Activated CD4-positive, alpha-beta T cell treated with anti-CD3 and anti-CD28 coated beads, Interleukin-2, amount 50 U/mL, for 4 hours (primary cell): ENCODE measurements at regions not wholly inside any gene's neighbourhood (a gene's known extent, or its start where the extent isn't known, plus 50 kb on each side); places are given as distances from the start of the nearest gene placed in this dataset.
A peak's percentile ranks its signal among the peaks of the same experiment; 100 is the strongest.

ENCODE experiments used
- DNase-seq, 2 experiments: peaks; one replicate each; pipeline ENCODE4 v3.0.0-alpha.2; 2020

- no peak for DNase-seq
Observed at GRCh38 chr2:241943209-241943850, 73.8 kb downstream of the RTP5 start.

DNA sequence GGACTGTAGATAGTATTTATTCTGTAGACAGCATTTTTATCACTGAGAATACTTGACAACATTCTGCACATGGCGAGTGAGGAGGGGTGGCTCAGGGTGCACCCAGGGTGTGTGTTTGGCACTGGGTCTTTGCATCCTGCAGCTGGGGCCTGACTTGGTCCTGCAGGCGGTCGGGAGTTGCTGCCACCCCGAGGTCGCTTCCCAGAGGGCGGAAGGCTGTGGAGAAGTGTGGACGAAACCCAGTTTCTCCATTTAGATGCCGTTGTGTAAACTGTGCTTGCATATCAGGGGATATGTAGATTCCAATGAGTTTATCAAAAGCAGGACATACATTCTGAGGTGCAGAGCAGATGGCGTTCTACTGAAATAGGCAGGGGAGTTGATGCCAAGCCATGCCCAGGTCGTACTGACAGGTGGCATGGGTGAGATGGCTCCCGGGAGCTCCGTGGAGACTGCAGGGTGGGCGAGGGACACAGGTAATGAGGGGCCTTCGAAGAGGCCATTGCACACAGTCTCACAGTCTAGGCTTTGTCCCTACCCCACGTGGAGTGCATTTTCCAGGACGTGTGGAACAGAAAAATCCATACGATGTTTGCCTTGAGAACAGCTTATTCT lies 74.5 kb downstream of the RTP5 start:
- no peak for DNase-seq

DNA sequence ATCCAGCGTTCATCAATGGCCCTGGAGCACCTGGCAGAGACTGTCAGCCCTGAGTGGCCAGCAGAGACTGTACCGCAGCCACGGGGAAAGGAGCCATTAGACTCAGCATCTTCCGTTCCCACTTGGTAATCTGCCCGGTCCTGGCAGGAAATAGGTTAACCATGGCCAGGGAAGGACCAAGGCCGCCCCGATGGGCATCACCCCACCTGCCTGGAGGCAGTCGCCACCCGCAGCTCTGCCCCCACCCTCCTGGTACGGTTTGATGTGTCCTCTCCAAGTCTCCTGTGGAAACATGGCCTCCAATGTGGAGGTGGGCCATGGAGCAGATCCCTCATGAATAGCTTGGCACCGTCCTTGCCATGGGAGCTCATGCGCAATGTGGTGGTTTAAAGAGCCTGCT lies 75.3 kb downstream of the RTP5 start:
- no peak for DNase-seq

DNA sequence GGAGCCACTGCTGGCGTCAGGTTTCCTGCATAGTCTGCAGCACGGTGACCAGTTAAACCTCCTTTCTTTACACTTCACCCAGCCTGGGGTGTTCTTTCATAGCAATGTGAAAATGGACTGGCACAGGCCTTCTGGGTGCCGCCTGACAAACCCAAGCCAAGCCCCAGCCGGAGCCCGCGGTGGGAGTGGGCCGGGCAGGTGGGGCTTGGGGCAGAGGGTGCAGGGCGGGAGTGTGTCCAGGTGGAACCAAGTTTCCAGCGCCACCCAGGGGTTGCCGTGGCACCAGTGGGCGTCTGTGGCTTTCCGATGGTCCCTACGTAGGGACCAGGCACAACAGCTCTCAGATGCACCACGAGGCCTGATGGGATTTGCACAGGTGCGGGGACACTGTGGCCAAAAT lies 75.8 kb downstream of the RTP5 start:
- DNase-seq = no peak

GRCh38 chr2:241945803-241946202 lies 76.3 kb downstream of the RTP5 start:
- DNase-seq = no peak

DNA sequence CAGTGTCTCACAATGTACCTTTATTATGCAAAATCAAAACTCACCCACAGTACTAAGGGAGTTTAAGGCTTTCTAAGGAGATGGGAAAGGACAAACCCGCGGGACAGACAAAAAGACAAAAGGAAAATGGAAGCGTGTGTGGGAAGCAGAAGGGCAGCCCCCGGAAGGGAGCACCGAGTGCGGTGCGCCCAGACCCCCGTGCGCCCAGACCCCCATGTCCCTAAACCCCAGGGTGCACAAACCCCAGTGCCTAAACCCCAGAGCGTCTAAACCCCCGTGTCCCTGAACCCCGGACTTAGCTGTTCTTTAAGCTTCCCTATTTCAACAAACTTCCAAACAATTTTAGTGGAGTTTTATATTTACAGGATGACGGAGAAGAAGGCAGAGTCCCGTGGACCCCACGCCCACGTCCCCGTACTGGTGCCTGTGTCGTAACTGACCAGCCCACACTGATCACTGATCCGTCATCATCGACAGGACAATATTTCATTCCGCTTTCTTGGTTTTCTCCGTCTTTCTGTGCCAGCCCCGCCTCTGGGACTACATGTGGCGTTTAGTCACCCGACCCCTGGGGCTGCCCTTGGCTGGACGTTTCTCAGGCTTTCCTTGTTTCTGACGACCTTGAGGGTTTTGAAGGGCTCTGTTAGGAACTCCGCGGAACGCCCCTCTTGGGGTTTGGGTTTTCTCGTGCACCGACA lies 76.9 kb downstream of the RTP5 start:
- no peak for DNase-seq

- DNase-seq = no peak
Observed at GRCh38 chr2:241947004-241947350, 77.4 kb downstream of the RTP5 start.

GRCh38 chr2:241947401-241947800 lies 77.9 kb downstream of the RTP5 start:
- DNase-seq = no peak

GRCh38 chr2:241947876-241948275 lies 78.3 kb downstream of the RTP5 start:
- DNase-seq = no peak

- DNase-seq = no peak
Observed at GRCh38 chr2:241948299-241948897, 78.9 kb downstream of the RTP5 start.

GRCh38 chr2:241948901-241949735 lies 79.6 kb downstream of the RTP5 start:
- DNase-seq = no peak

- DNase-seq = no peak
Observed at GRCh38 chr2:241949736-241950412, 80.3 kb downstream of the RTP5 start.

DNA sequence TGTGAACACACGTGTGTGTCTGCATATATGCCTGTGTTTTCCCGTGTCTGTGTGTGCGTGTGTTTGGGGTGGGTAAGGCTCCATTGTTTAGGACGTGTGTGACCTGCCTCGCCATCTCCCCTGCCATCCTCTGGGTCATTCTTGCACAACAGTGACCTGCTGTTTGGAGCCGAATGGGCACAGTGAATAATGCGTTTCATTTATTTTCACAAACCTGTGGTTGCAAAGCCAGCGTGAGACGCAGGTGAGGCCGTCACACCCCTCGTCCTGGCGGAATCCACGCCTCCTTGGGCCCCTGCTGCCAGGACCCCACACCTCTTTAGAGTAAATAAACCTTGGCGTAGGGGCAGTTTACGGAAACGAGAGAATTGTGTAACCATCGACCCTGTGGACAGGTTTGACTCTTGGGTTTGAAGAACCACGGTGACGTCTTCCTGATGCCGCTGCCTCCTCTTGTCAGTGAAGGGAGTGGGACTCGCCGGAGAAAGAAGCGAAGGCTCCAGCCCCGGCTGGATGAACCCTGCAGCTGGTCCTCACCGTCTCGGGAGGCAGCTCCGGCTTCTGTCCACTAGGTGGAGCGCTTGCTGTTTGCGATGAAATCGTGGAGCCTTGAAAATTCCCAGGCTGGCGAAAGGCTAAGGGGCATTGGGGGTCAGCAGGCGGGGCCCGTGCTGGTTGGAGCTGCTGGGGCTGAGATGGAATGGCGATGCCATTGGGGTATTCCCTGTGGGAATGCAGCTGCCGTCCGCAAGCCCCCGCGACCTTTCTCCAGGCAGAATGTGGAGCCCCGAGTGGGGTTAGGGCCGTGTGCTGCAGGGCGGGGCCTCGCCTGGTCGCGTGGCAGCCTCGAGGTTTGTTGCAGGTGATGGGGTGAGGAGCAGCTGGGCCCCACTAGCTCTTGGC lies 81.1 kb downstream of the RTP5 start:
- peak; percentile 58 to 64 for DNase-seq

GRCh38 chr2:241951316-241951700 lies 81.8 kb downstream of the RTP5 start:
- DNase-seq = no peak

DNA sequence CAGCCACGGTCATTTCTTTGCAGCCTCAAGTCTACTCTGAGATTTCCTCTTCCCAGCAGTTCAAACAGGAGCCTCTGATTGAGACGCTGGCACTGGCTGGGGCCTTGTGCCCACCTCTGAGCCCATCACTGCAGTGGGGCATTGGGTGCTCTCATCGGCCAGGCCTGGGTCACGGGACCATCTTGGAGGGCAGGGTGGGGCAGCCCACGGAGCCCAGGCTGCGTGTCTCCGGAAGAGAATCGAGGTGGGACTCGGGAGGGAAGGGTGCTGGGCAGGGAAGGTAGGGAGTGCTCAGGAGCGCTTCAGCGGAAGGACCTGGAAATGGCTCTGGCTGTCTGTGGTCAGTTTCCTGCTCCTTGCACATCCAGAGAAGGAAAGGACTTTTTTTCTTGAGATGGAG lies 82.4 kb downstream of the RTP5 start:
- DNase-seq = no peak

- DNase-seq = no peak
Observed at GRCh38 chr2:241952816-241953215, 83.3 kb downstream of the RTP5 start.

GRCh38 chr2:241953324-241953928 lies 83.9 kb downstream of the RTP5 start:
- no peak for DNase-seq

- no peak for DNase-seq
Observed at GRCh38 chr2:241956521-241957110, 87.1 kb downstream of the RTP5 start.

DNA sequence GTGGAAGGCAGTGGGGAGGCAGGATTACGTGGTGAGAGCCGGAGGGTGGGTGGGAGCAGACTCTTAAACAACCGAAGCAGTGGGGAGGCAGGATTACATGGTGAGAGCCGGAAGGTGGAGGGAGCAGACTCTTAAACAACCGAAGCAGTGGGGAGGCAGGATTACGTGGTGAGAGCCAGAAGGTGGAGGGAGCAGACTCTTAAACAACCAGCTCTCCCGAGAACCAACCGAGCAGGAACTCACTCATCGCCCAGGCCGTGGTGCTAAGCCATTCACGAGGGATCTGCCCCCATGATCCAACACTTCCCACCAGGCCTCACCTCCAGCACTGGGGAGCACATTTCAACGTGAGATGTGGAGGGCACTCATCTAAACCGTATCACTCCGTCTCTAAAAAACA lies 87.7 kb downstream of the RTP5 start:
- DNase-seq = no peak

- DNase-seq = no peak
Observed at GRCh38 chr2:241958818-241959545, 89.5 kb downstream of the RTP5 start.
